ENCODE measurements at regions not wholly inside any gene's neighbourhood (a gene's known extent, or its start where the extent isn't known, plus 50 kb on each side); places are given as distances from the start of the nearest gene placed in this dataset.

DNA sequence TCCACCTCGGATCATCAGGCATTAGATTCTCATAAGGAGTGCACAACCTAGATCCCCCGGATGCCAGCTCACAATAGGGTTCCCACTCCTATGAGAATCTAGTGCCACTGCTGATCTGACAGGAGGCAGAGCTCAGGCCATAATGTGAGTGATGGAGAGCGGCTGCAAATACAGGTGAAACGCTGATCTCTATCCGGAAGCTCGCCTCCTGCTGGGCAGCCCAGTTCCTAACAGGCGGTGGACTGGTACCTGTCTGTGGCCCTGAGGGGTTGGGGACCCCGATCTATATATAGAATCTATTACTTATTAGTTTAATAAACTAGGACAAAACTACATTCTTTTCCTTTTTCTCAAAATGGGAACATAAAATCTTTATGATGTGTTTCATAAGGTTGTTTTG is 741.9 kb downstream of the RFPL4B start:
- DNase-seq (ENCODE audit: low read depth): no peak

DNA sequence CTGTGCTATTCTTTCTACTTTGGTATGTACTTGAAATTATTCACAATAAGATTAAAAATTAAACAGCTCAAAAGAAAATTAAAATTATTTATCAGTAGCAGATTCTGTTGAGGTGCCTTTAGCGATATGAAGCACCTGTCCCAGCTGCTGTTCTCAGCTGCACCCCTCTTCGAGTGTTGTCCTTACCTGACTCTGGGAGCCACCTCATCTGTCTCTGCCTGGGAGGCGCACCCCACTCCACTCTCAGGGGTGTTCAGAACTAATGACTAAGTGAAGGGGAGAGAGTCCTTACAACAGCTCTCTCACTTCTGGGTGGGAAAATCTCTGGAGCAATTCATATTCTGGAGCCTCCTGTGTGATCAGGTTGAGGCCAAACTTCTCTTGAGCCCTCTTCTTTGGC is 745.7 kb downstream of the RFPL4B start:
- no peak for DNase-seq (ENCODE audit: low read depth)

DNA sequence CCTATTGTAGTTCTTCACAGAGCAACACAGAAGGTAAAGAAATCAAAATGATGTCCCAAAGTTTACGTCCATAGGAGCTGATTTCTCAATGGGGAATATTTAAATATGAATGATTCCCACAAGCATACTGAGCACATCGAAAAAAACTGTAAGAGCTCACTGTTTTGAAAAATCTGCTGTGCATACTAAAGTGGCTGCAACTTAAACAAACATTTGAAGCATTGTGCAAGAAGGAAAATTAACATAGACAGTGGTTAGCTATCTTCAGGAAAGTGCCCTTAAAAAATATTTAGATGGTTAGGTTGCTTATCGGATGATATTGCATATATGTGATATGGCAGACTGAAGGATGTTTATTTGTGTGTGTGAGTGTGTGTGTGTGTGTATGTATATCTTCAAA is 747.6 kb downstream of the RFPL4B start:
- peak; percentile 10 for DNase-seq (ENCODE audit: low read depth)

DNA sequence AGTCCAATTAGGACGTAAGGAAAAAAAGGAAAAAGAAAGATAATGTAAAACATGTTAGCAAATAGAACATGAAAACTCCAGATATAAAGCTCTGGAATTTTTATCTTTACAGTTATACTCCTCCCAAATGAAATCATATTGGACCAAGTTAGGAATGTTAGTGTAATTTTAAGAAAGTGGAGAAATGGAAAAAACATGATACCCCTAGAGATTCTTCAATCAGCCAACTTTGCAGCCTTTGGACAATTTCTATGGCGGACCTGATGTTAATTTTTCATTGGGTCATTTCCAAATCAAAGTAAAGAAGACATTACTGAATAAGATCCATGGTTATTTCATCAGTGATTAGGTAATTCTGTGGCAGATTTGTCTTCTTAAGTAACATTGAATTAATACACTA is 748.7 kb downstream of the RFPL4B start:
- no peak for DNase-seq (ENCODE audit: low read depth)

DNA sequence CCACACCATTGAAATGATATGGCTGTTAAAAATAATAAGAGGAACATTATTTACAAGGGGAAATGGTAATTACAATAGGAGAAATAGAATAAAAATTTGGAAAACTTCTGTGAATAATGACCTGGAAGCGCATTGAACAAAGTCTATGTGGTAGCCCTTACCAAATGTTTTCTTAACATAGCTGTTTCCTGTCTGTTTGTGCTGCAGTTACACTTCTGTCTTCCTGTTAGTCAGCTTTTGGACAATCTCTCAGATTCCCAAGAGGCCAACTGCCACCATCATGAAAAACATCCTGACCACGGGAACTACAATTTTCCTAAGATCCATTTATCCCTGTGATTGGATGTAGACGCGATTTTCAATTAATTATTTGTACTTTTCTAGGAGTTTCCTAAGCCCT is 754.4 kb upstream of the MARCKS start:
- peak; percentile 35 for DNase-seq (ENCODE audit: low read depth)

DNA sequence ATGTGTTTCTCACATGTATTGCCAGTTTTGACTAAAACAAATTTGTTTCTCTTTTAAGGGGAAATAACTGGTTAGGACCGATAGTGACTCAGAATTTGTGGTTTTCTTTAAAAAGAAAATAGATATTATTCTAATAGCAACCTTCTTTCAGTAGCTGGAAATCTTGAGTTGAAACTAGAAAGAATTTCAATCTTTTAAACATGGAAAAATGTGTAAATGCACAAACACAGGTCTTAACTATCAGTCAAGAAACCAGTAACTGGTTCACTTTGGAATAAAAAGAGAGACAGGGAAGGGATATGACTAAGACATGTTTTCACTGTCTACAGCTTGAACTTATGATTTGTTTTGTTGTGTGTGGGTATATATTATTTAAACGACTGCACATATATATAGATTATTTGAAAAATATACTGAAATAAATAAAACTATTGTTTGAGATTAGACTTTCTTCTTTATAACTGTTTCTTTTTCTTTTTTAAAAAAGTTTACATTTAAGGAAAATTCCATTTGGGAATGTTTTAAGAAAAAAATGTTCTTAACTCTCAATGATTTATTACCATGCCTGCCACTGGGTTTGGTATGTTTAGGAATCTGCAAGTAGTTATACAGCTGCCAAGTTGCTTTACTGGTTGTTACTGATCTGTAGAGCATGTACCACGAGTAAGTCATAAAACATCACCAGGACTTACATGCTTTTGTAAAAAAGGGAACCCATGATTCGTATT is 753.3 kb upstream of the MARCKS start:
- DNase-seq (ENCODE audit: low read depth): peak; percentile 90

DNA sequence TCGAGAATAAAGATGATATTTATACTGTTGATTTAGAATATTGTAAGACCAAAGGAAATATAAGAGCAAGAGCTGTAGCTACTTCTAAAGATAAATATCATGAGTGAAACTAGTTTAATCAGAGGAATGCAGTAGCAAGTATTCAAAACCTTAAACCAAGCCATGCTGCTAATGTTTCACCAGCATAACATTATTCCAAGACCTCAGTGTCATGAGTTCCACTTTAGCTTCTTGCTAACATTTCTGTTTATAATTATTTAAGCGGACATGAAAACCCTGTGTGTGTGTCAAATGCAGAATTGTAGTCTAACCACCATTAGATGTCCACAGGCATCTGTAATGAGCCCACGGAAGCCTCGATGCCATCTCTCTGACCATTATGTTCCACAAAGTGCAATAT is 752.6 kb upstream of the MARCKS start:
- DNase-seq (ENCODE audit: low read depth): peak; percentile 83

DNA sequence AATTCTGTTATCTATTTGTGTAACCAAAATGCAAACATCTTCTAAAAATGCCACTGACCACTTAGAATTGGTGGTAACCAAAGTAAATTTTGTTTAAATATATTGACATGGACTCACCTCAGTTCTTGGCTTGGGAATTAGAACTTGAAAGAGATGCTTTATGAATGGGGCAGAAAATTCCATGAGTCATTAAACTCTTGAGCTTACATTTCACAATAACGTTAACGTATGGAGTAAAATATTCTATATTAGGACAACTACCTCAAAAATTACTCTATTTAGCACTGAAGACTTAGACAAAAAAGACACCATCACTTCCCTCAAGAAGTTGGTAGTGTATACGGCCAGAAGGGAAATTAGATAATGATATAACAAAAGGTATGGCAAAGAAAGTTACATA is 752.2 kb upstream of the MARCKS start:
- DNase-seq (ENCODE audit: low read depth): no peak

DNA sequence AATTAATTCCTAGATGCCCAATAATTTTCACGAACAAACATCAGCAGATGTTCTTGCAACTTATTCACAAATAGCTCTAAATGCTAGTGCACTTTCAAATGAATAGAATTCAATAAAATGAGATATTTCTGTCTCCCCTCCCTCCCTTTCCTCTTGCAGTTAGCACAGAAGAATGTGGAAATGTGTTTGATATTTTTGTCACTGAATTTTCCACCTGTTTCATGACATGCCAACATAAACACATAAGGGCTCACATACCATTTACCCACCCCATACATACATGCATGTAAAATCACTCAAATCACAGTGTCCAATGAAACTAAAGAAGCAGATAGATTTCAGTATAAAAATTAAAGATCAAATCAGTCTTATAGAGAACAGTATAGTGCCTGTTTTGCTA is 746.9 kb upstream of the MARCKS start:
- DNase-seq (ENCODE audit: low read depth): no peak

DNA sequence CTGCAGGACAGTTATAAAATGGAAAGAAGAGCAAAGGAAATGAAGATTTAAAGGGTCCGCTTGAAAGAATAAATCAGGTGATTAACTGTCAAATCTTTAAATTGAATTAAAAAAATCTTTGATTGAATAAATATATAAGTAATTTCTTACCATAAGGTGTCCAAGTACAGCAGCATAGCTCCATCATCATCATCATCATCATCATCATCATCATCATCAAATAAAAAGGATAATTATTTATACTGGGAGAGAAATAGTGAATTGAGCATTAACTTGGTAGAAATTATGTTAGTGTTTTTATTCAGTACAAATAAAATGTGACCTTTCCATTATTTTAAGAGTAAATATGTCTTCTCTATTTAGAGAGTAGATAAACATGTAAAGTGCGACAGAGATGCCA is 745.6 kb upstream of the MARCKS start:
- no peak for DNase-seq (ENCODE audit: low read depth)

DNA sequence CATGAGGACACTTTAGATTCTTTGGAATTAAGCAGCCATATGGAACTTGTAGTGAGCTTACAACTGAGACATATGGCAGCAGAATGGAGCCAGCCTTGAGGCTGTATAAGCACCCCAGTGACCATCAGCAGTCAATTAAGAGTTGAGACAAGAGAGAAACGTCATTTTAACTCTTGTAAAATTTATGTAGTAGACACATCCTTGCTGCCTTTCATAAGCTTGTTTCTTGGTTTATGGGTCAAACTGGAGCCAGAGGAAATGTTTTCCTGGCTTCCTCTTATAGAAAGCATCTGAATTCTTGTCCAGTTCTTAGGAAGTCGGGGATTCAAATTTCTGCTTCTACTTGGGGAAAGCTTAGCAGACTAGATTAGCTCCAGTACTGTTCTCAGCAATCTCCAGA is 745.1 kb upstream of the MARCKS start:
- no peak for DNase-seq (ENCODE audit: low read depth)

DNA sequence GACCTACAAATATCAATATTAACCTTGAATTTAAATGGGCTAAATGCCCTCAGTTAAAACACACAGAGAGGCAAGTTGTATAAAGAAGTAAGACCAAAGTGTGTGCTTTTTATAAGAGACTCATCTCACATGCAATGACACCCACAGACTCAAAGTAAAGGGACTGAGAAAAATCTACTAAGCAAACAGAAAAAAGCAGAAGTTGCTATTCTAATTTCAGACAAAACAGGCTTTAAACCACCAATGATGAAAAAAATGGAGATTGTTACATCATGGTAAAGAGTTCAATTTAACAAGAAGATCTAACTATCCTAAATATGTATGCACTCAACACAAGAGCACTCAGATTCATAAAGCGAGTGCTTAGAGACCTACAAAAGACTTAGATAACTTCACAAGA is 741.9 kb upstream of the MARCKS start:
- DNase-seq (ENCODE audit: low read depth): no peak

DNA sequence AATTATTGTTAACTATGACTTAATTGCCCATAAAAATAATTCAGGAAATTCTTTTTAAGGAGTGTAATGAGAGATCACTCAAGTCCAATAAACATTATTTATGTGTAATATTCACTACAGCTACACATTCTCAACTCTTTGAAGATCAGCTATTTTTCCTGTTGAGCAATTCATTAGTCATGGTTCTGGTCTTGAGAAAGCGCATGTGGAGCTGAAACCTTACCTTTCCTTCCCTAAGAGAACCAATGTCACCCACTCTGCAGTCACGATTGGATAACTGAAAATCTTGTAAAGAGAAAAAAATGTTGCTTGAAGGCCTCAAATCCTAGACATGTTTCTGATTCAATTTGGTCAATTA is 736.9 kb upstream of the MARCKS start:
- DNase-seq (ENCODE audit: low read depth): peak; percentile 98

DNA sequence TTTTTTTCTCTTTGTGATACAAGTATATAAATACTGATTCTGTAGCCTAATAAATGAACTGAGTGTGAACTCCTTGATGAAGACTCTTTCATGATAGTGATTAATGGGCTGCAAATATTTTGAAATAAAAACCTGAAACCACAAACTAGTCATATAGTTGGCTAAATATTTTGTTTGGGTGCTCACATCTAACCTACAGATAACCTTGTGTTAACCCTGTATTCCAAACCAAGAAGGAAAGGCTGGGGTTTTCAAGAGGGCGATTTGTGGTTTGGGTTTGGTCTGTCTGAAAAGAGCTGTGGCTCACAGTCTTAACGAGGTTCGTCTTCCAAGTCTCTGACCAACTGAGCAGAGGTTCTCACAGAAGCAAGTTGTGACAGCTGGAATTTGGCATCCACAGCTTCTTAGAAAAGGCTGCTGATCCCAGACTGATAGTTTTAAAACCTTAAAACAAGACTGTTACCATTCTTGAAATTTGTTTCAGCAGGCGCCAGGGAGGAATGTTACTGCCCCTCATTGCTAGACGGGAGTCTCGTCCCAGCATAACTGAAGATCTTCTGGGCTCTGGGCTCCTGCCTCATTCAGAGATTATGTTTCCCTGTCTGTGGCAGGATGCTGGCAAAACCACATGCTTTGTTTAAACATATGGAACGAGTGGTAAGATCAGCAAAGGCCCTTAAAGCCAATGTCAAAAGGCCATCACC is 736.4 kb upstream of the MARCKS start:
- DNase-seq (ENCODE audit: low read depth): peak; percentile 90

DNA sequence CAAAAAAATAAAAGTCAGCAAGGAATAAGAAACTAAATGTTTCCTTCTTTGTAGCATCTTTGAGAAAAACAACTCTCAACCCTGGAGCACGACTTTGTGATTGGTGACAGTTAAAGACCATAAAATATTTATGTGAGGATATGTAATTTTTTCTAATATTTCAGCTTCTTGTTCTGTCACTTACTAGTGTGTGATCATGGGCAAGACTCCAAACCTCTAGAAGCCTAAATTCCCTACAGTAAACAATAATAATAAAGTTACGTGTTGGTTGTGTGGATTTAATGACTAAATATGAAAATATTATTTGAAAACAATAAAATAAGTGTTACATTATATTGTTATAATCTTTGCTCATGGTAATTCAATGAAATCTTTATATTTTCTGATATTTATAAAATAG is 735.6 kb upstream of the MARCKS start:
- DNase-seq (ENCODE audit: low read depth): no peak

DNA sequence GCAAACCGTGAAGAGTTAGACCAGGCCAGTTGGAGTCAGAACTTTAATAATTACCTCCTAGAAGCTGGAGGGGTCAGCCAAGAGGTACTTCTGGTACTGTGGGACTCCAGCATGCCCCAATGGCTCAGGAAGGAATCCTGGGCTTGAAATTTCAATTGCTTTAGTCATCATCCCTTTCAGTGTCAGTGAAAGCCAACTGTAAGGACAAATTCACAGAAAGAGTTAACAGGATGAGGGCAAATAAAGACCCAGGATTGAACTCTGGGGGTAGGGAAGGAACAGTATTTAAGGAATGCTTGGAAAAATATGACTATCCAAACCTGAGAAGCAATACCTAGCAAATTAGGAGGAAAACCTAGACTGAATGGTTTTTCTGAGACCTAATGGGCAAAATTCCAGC is 735.1 kb upstream of the MARCKS start:
- peak; percentile 99 for DNase-seq (ENCODE audit: low read depth)

DNA sequence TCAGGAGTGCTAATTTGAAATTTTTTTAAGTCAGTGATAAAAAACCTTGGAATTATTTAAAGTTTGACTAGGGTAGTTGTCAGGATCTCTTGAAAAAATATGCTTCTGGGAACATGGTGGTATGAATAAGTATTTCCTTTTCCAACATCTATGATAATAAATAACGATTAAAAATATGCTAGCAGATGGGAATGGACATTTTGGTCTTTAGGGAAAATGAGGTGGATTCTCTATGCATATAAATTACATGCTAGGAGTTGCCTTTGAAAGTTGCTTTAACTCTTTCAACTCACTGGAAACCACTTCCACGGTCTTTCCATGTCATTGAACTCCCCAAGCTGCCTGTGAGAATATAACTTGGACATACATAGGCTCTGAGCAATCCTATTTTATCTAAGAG is 731.5 kb upstream of the MARCKS start:
- DNase-seq (ENCODE audit: low read depth): no peak

DNA sequence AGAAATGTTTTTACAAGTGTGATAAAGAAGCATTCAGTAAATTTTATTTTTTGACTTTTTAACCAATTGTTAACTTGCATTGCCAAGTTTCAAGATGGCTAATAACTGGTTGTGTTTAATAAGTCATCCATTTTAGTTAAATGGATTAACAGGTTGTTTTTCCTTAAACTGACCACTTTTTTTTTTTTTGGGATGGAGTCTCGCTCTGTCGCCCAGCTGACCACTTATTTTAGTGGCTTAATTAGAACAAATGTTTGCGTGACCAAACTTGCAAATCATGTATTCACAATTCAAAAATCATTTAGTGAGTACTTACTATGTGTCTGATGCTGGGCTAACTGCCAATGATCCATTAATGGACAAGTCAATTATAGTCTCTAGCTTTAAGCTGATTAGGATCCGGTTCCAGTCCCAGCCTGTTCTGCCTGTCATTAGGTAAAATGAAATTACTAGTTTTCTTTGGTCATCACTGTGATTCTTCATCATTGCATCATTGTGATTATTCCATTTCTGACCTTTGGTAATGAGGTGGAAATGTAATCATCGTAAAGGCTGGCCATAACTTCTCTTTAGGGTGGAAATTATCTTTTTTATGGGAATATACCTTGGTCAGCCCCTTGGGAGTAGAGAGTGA is 729.2 kb upstream of the MARCKS start:
- DNase-seq (ENCODE audit: low read depth): peak; percentile 68

DNA sequence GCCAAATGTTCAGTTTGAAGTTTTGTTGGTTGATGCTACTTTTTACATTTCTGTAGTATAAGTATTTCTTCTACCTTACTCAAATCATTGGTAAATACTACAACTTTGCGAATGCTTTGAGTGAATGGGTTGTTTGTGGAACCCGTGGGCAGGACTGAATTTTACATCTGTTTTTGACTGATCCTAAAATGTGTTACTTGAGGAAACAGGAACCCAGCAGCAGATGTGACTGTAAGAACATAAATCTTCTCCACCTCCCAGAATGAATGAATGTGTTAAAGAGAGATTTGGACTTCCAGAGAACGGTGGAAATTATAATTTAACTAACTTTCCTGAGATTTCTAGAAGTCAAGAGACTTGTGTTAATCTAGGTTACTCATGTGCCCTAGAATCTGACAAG is 728.5 kb upstream of the MARCKS start:
- no peak for DNase-seq (ENCODE audit: low read depth)

DNA sequence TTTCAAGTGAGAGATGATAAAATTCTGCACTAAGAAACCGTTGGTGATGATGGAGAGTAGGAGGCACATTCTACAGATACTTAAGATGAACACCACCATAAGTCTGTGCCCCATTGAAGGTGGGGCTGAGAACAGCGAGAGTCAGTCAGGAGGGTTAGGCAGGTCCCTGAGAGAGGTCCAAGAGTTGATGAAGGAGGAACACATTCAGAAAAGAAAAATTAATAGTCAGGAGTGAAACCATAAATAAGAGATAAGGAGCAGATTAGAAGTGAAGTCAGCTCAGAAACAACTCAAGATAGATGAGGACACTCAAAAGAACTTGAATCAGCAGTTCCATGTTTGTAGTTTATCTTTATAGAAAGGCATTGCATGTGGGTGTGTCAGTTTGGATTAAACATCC is 727.2 kb upstream of the MARCKS start:
- no peak for DNase-seq (ENCODE audit: low read depth)

DNA sequence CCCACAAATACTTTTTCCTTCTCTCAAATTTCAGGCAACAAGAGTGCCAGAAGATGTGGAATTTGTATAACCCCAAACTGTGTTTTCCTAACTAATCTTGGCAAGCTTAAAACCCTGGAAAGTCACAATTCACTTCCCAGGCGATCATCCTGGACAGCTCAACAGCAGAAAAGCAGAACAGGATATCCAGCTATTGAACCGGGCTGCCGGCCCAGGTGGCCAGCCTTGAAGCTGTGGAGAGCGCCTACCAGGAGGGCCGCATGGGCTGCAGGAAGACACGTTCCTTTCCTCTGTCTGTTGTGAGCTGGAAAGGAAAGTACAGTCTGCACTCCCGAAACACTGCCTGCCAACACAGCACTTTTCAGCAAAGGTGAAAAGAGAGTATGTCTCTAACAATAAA is 719.7 kb upstream of the MARCKS start:
- DNase-seq (ENCODE audit: low read depth): peak; percentile 7

DNA sequence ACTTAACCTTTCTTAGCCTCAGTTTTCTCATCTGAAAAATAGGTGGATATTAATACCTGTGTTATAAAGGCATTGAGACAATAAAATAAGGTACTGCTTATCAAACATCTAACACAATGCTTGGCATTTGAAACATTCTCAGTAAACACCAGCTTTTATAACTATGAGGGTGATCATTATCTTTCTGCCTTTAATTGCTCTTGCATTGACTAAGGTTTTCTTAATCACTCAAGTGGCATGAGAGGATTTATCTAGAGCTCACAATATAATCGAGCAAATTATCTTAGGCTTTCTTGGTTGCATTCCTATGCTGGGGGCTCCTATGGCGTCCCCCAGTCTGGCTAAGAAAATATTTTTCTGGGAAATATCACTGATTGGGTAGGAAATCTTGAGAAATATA is 716.4 kb upstream of the MARCKS start:
- DNase-seq (ENCODE audit: low read depth): no peak

DNA sequence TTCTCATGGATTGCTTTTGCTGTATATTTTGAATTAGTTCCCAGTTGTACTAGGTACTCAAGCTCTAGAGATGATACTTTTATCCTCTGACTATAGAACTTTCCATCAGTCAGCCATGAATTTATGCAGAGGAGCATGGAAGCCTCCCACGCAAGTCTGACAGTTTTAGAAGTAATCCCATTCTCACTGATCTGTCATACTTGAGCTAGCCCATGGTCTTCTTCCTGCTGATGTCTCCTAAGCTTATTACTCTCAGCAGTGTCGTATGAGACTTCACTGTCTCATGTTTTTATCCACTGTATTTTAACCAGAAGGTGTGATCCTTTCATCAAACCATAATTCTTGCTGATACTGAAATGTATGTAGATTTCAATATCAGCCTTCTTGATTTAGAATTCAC is 715.2 kb upstream of the MARCKS start:
- no peak for DNase-seq (ENCODE audit: low read depth)
